Choroid plexus epithelial cell (primary cell): ENCODE measurements at regions not wholly inside any gene's neighbourhood (a gene's known extent, or its start where the extent isn't known, plus 50 kb on each side); places are given as distances from the start of the nearest gene placed in this dataset.

Source experiments
- DNase-seq: peaks from one replicate; pipeline ENCODE4 v3.0.0-alpha.2; 2010; ENCODE audit warnings: low read depth
- H3K4me3 ChIP-seq: 2 replicates; pipeline ENCODE4 v1.5.1; 2011; ENCODE audit warnings: low read depth, mild to moderate bottlenecking, control low read depth, low read length, moderate library complexity
- TF ChIP-seq, protein P1 (sequence below): conservative IDR thresholded peaks from 2 replicates; pipeline ENCODE4 v1.5.1; 2011; ENCODE audit warnings: low read depth, mild to moderate bottlenecking, control low read depth, inconsistent platforms, low read length, moderate library complexity

DNA sequence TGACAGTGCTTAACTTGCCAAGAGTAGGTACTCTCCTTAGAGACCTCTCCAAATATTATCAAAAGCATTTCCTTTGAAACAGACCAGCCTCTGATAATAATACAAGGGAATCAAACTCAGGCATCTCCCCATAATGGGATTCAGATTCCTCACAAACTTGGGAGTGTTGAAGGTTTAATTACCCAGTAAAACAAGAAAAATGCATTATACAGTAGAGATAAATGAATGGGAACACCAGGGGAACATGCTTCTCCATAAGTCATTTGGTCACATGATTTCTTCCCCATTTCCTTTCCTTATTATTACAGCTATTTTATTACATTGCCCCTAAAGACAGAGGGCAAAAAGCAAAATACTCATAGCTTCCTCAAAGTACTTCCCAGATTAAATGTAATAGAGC lies 325.0 kb upstream of the CDIN1 start:
- H3K4me3 ChIP-seq: no peak overlapping the region
- no peak for DNase-seq
- TF ChIP-seq, protein P1, sequence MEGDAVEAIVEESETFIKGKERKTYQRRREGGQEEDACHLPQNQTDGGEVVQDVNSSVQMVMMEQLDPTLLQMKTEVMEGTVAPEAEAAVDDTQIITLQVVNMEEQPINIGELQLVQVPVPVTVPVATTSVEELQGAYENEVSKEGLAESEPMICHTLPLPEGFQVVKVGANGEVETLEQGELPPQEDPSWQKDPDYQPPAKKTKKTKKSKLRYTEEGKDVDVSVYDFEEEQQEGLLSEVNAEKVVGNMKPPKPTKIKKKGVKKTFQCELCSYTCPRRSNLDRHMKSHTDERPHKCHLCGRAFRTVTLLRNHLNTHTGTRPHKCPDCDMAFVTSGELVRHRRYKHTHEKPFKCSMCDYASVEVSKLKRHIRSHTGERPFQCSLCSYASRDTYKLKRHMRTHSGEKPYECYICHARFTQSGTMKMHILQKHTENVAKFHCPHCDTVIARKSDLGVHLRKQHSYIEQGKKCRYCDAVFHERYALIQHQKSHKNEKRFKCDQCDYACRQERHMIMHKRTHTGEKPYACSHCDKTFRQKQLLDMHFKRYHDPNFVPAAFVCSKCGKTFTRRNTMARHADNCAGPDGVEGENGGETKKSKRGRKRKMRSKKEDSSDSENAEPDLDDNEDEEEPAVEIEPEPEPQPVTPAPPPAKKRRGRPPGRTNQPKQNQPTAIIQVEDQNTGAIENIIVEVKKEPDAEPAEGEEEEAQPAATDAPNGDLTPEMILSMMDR: no peak

DNA sequence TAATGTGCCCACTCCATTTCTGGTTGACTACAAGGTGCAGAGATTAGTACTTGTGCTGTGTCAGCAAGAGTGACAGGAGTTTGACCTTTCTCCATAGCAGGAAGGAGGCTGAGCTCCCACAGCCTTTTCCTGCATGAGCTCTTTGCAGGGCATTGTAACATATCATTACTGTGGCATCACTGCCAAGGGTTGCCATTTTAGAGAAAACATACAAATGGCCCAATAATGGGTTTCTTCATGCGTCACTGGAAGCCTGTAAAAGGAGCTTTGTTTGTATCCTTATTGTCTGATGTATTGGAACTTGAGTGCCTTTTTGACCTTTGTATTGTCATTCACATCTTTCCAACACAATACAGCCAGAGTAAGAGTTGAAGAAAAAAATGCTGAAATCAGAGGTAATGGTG lies 323.0 kb upstream of the CDIN1 start:
- H3K4me3 ChIP-seq: no peak overlapping the region
- TF ChIP-seq, protein P1: no peak
- DNase-seq: no peak

DNA sequence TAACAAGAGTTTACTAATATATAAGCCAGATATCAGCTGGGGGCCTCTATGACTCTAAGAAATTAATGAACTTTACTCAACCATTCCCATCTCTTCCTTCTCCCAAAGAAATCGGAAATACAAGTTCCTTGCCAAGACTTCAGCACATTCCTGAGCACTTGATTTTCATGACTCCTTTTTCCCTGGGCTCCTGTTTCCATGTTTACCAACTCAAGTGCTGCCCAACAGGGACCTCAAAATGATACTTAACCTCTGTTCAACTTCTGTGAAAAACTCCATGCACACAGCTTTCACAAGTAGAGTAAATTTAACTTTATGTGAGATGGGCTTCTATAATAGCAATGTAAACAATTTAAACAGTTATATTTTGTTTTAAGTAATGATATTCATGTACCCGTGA lies 315.8 kb upstream of the CDIN1 start:
- TF ChIP-seq, protein P1: no peak
- no peak for DNase-seq
- no peak overlapping the region for H3K4me3 ChIP-seq

DNA sequence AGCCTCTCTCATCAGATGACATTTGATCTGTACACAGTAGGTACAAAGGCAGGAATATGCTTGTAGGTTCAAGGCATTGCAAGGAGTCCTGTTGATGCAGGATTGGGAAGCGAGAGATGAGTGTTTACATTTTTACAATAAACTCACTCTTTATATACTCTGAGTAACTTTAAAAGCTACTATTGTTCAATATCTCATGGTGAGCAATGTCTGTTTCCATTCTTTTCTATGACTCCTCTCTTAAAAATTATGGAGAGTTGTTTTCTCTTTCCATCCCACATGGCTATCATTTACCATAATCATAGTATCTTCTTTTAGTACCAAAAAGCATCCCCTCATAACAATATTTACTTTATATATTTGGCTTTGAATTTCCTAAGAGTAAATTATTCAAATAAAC lies 314.0 kb upstream of the CDIN1 start:
- H3K4me3 ChIP-seq: no peak overlapping the region
- no peak for DNase-seq
- TF ChIP-seq, protein P1: no peak

DNA sequence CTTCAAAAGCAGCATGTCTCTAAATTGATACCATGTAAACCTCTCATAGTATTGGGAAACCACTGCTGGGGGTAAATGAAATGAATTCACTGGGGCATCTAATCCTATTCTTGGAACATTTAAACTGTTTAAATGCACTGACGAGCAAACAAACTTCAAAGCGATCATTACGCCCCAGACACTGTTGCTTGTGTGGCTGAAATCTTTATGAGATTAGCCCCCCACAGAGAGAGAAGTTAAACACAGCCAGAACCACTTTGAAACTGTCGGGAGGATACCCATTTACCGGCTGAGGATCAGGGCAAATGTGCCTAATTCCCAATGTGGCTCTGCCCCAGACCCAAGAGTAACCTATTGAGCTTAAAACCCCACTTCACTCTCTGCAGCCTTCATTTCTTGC lies 308.4 kb upstream of the CDIN1 start:
- TF ChIP-seq, protein P1: no peak
- DNase-seq: no peak
- no peak overlapping the region for H3K4me3 ChIP-seq

DNA sequence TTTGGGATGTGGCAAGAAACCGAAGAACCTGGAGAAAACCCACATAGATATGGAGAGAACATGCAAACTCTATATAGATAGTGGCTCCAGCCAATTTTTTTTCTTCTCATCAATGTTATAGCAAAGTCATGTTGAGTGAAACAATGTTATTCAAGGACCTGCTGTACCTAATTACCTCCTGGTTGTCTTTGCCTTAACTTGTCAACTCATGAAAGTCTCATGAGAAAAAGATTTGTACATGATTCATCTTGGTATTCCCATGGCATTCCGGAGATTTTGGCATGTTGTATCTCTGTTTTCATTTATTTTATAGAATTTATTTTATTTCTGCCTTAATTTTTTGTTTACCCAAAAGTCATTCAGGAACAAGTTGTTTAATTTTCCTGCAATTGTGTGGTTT lies 303.8 kb upstream of the CDIN1 start:
- TF ChIP-seq, protein P1: no peak
- no peak overlapping the region for H3K4me3 ChIP-seq
- DNase-seq: no peak

DNA sequence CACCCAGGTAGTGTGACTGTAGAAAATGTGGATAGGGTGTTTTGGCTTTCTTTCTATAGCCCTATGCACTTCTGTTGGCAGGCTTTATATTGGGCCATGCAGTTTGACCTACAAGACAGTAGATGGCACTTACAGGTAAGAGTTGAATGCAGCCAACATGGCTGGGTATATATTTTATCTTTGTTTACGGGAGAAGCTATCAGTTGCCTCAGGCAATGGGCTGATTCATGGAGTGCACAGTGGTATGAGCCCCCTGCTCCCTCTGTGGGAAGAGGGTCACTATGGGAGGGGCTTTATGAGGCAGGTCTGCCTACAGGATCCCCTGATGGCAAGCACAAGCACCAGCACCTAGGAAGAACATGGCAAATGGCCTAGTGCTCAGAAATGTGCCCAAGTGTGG lies 301.2 kb upstream of the CDIN1 start:
- peak; percentile 54 for DNase-seq
- TF ChIP-seq, protein P1: peak; percentile 35
- no peak overlapping the region for H3K4me3 ChIP-seq
